ENCODE measurements at regions not wholly inside any gene's neighbourhood (a gene's known extent, or its start where the extent isn't known, plus 50 kb on each side); places are given as distances from the start of the nearest gene placed in this dataset.

GRCh38 chr10:3658766-3659165 lies 126.2 kb downstream of the KLF6 start:
- H3K27ac ChIP-seq (replicated peaks) = no peak overlapping the region
- no peak for DNase-seq (ENCODE audit: low read depth in 1 of 2, low spot score in 1 of 2)

GRCh38 chr10:3656214-3656613 lies 128.8 kb downstream of the KLF6 start:
- H3K27me3 ChIP-seq (ENCODE audit: insufficient read depth, poor library complexity, severe bottlenecking) = no peaks in the 10 kb centered on the region
- no peak for DNase-seq (ENCODE audit: low read depth in 1 of 2, low spot score in 1 of 2)
- H3K4me3 ChIP-seq (replicated peaks; ENCODE audit: insufficient read depth, low read length) = no peak overlapping the region
- no peak overlapping the region for H3K27ac ChIP-seq (replicated peaks)
- no peak for TF ChIP-seq REST (IDR thresholded peaks at IDR 0.05; ENCODE audit: insufficient replicate concordance, low read depth)
- TF ChIP-seq SPI1 (IDR thresholded peaks at IDR 0.05; ENCODE audit: borderline replicate concordance, low read depth) = no peak

More at GRCh38 chr10:3658766-3659165, 126.2 kb downstream of the KLF6 start:
- Histone ChIP-seq H3K4me3 (replicated peaks; ENCODE audit: insufficient read depth, low read length) (no peak overlapping the region), H3K27me3 (ENCODE audit: insufficient read depth, poor library complexity, severe bottlenecking) (no peaks in the 10 kb centered on the region)
- no peak for TF ChIP-seq CTCF (IDR thresholded peaks at IDR 0.05; ENCODE audit: insufficient read depth, low read length)
- TF ChIP-seq GABPA (IDR thresholded peaks at IDR 0.05; ENCODE audit: low read depth) = no peak
- no peak for TF ChIP-seq POLR2AphosphoS5 (IDR thresholded peaks at IDR 0.05; ENCODE audit: low read depth)
- TF ChIP-seq SPI1 (IDR thresholded peaks at IDR 0.05; ENCODE audit: borderline replicate concordance, low read depth) = no peak
- no peak for TF ChIP-seq REST (IDR thresholded peaks at IDR 0.05; ENCODE audit: insufficient replicate concordance, low read depth)

GRCh38 chr10:3655528-3655927 lies 129.5 kb downstream of the KLF6 start:
- peak overlapping the region; percentile 51 for H3K27ac ChIP-seq (replicated peaks)
- no peak for TF ChIP-seq REST (IDR thresholded peaks at IDR 0.05; ENCODE audit: insufficient replicate concordance, low read depth)
- TF ChIP-seq SPI1 (IDR thresholded peaks at IDR 0.05; ENCODE audit: borderline replicate concordance, low read depth) = no peak
- no peak for TF ChIP-seq CTCF (IDR thresholded peaks at IDR 0.05; ENCODE audit: insufficient read depth, low read length)
- no peak for TF ChIP-seq GABPA (IDR thresholded peaks at IDR 0.05; ENCODE audit: low read depth)
- no peak for TF ChIP-seq POLR2AphosphoS5 (IDR thresholded peaks at IDR 0.05; ENCODE audit: low read depth)
- DNase-seq (ENCODE audit: low read depth in 1 of 2, low spot score in 1 of 2) = peak; percentile 42 to 67
- no peaks in the 10 kb centered on the region for H3K27me3 ChIP-seq (ENCODE audit: insufficient read depth, poor library complexity, severe bottlenecking)
- H3K4me3 ChIP-seq (replicated peaks; ENCODE audit: insufficient read depth, low read length) = no peak overlapping the region

- Histone ChIP-seq H3K27me3 (ENCODE audit: insufficient read depth, poor library complexity, severe bottlenecking) (no peaks in the 10 kb centered on the region), H3K27ac (replicated peaks) (peak overlapping the region; percentile 51), H3K4me3 (replicated peaks; ENCODE audit: insufficient read depth, low read length) (no peak overlapping the region)
- TF ChIP-seq POLR2AphosphoS5 (IDR thresholded peaks at IDR 0.05; ENCODE audit: low read depth) (no peak), CTCF (IDR thresholded peaks at IDR 0.05; ENCODE audit: insufficient read depth, low read length) (no peak), GABPA (IDR thresholded peaks at IDR 0.05; ENCODE audit: low read depth) (no peak), REST (IDR thresholded peaks at IDR 0.05; ENCODE audit: insufficient replicate concordance, low read depth) (no peak), SPI1 (IDR thresholded peaks at IDR 0.05; ENCODE audit: borderline replicate concordance, low read depth) (no peak)
- DNase-seq (ENCODE audit: low read depth in 1 of 2, low spot score in 1 of 2) = no peak
Measured at GRCh38 chr10:3654980-3655379, 130.0 kb downstream of the KLF6 start.
